HEK293 (cell line): ENCODE measurements at regions not wholly inside any gene's neighbourhood (a gene's known extent, or its start where the extent isn't known, plus 50 kb on each side); places are given as distances from the start of the nearest gene placed in this dataset.

ENCODE experiments used
- CTCF ChIA-PET: fragments of 350-600 bp; formaldehyde crosslinking; extraction: SDS; loops from one replicate; lab custom pipeline; 2021; ENCODE audit warnings: antibody characterized with exemption; lab: Yijun Ruan, JAX
- POLR2A ChIA-PET: fragments of 300-600 bp; formaldehyde crosslinking; extraction: SDS; loops from one replicate; lab custom pipeline; 2020; ENCODE audit warnings: antibody characterized with exemption, inconsistent platforms; lab: Yijun Ruan, JAX
- H3K27ac ChIP-seq: fragments of 200-500 bp; sonication (Bioruptor generic); 2 replicates; pipeline ENCODE4 v1.5.1; 2014; ENCODE audit warnings: low read depth, low read length, control low read depth, inconsistent platforms; ENCODE audit errors: extremely low read depth
- H3K36me3 ChIP-seq, 2 experiments: fragments of 200-500 bp in 1 of 2; sonication (Bioruptor generic) in 1 of 2; 1 replicate in 1 of 2; 2 replicates in 1 of 2; pipeline ENCODE4 v1.5.1; 2014 to 2017; ENCODE audit warnings: inconsistent platforms in 2 of 2, low read length in 2 of 2; ENCODE audit not compliant: control insufficient read depth in 2 of 2, insufficient read depth in 1 of 2
- H3K4me1 ChIP-seq: fragments of 200-500 bp; sonication (Bioruptor generic); 2 replicates; pipeline ENCODE4 v1.5.1; 2014; ENCODE audit warnings: mild to moderate bottlenecking, low read length, inconsistent platforms; ENCODE audit not compliant: control insufficient read depth, insufficient read depth
- H3K4me3 ChIP-seq: 2 replicates; pipeline ENCODE4 v1.5.1; 2011; ENCODE audit warnings: low read depth, mild to moderate bottlenecking, control low read depth, low read length, moderate library complexity
- H3K9me3 ChIP-seq: fragments of 200-500 bp; sonication (Bioruptor generic); 2 replicates; pipeline ENCODE4 v1.5.1; 2014; ENCODE audit warnings: low read depth, low read length, inconsistent platforms; ENCODE audit not compliant: control insufficient read depth, insufficient read depth
- GFI1B ChIP-seq: fragments of 450-650 bp; formaldehyde crosslinking; IDR thresholded peaks from 2 replicates; pipeline ENCODE4 v1.5.1; 2016; ENCODE audit warnings: missing biosample characterization, missing genetic modification characterization
- KLF10 ChIP-seq: fragments of 450-650 bp; IDR thresholded peaks from 2 replicates; pipeline ENCODE4 v1.5.1; 2018; ENCODE audit warnings: missing biosample characterization, mild to moderate bottlenecking, missing genetic modification characterization
- MYNN ChIP-seq: fragments of 450-650 bp; formaldehyde crosslinking; IDR thresholded peaks from 2 replicates; pipeline ENCODE4 v1.5.1; 2016; ENCODE audit warnings: missing biosample characterization, missing genetic modification characterization, borderline replicate concordance
- WT1 ChIP-seq: fragments of 450-650 bp; formaldehyde crosslinking; IDR thresholded peaks from 2 replicates; pipeline ENCODE4 v1.5.1; 2016; ENCODE audit warnings: missing biosample characterization, missing genetic modification characterization
- ZBTB10 ChIP-seq: fragments of 450-650 bp; formaldehyde crosslinking; IDR thresholded peaks from 2 replicates; pipeline ENCODE4 v1.5.1; 2016; ENCODE audit warnings: missing biosample characterization, missing genetic modification characterization
- ZBTB21 ChIP-seq: fragments of 450-650 bp; formaldehyde crosslinking; IDR thresholded peaks from 2 replicates; pipeline ENCODE4 v1.5.1; 2017; ENCODE audit warnings: missing biosample characterization, missing genetic modification characterization
- ZBTB44 ChIP-seq: fragments of 450-650 bp; IDR thresholded peaks from 2 replicates; pipeline ENCODE4 v1.5.1; 2018; ENCODE audit warnings: missing biosample characterization, mild to moderate bottlenecking, missing genetic modification characterization
- ZNF133 ChIP-seq: fragments of 450-650 bp; formaldehyde crosslinking; IDR thresholded peaks from 2 replicates; pipeline ENCODE4 v1.5.1; 2016; ENCODE audit warnings: missing biosample characterization, missing genetic modification characterization
- ZNF138 ChIP-seq: fragments of 450-650 bp; formaldehyde crosslinking; IDR thresholded peaks from 2 replicates; pipeline ENCODE4 v1.5.1; 2016; ENCODE audit warnings: missing biosample characterization, missing genetic modification characterization, borderline replicate concordance
- ZNF157 ChIP-seq: fragments of 450-650 bp; formaldehyde crosslinking; IDR thresholded peaks from 2 replicates; pipeline ENCODE4 v1.5.1; 2016; ENCODE audit warnings: missing biosample characterization, missing genetic modification characterization
- ZNF423 ChIP-seq: fragments of 450-650 bp; formaldehyde crosslinking; IDR thresholded peaks from 2 replicates; pipeline ENCODE4 v1.5.1; 2016; ENCODE audit warnings: missing biosample characterization, missing genetic modification characterization
- ZNF48 ChIP-seq: fragments of 450-650 bp; formaldehyde crosslinking; IDR thresholded peaks from 2 replicates; pipeline ENCODE4 v1.5.1; 2016; ENCODE audit warnings: missing biosample characterization, missing genetic modification characterization
- ZNF529 ChIP-seq: fragments of 450-650 bp; formaldehyde crosslinking; IDR thresholded peaks from 2 replicates; pipeline ENCODE4 v1.5.1; 2017; ENCODE audit warnings: missing genetic modification characterization, missing biosample characterization; ENCODE audit not compliant: insufficient replicate concordance
- ZNF530 ChIP-seq: fragments of 450-650 bp; formaldehyde crosslinking; IDR thresholded peaks from 2 replicates; pipeline ENCODE4 v1.5.1; 2016; ENCODE audit warnings: low read depth, missing biosample characterization, missing genetic modification characterization
- ZNF558 ChIP-seq: fragments of 450-650 bp; formaldehyde crosslinking; IDR thresholded peaks from 2 replicates; pipeline ENCODE4 v1.5.1; 2016; ENCODE audit warnings: missing biosample characterization, missing genetic modification characterization
- ZNF585B ChIP-seq: fragments of 450-650 bp; formaldehyde crosslinking; IDR thresholded peaks from 2 replicates; pipeline ENCODE4 v1.5.1; 2016; ENCODE audit warnings: missing biosample characterization, missing genetic modification characterization
- ZNF654 ChIP-seq: fragments of 450-650 bp; formaldehyde crosslinking; IDR thresholded peaks from 2 replicates; pipeline ENCODE4 v1.5.1; 2016; ENCODE audit warnings: low read depth, missing biosample characterization, missing genetic modification characterization
- ZNF670 ChIP-seq: fragments of 450-650 bp; formaldehyde crosslinking; IDR thresholded peaks from 2 replicates; pipeline ENCODE4 v1.5.1; 2016; ENCODE audit warnings: missing biosample characterization, missing genetic modification characterization, low read depth
- ZNF677 ChIP-seq: fragments of 450-650 bp; IDR thresholded peaks from 2 replicates; pipeline ENCODE4 v1.5.0; 2018; ENCODE audit warnings: missing biosample characterization, mild to moderate bottlenecking, missing genetic modification characterization, moderate library complexity
- ZNF785 ChIP-seq: fragments of 450-650 bp; formaldehyde crosslinking; IDR thresholded peaks from 2 replicates; pipeline ENCODE4 v1.5.1; 2016; ENCODE audit warnings: missing biosample characterization, missing genetic modification characterization
- ZNF791 ChIP-seq: fragments of 450-650 bp; formaldehyde crosslinking; IDR thresholded peaks from 2 replicates; pipeline ENCODE4 v1.5.1; 2016; ENCODE audit warnings: missing biosample characterization, missing genetic modification characterization

- no peak for TF ChIP-seq ZBTB44
- no peak for TF ChIP-seq ZNF791
- TF ChIP-seq ZNF677 (tag by site-specific recombination), result no peak
- TF ChIP-seq ZNF133, result no peak
- TF ChIP-seq ZNF138, result no peak
- no peak for TF ChIP-seq ZNF157
- TF ChIP-seq ZBTB21, result no peak
- no peak for TF ChIP-seq ZNF670 (tag by site-specific recombination)
- TF ChIP-seq ZNF558, result no peak
- no peak for TF ChIP-seq ZNF530 (tag by site-specific recombination)
- TF ChIP-seq MYNN (tag by site-specific recombination), result no peak
- peak; percentile 47 for TF ChIP-seq ZNF529 (tag by site-specific recombination)
- no peak for TF ChIP-seq ZNF585B (tag by site-specific recombination)
- no peak for TF ChIP-seq ZNF785 (tag by site-specific recombination)
- no peak for TF ChIP-seq ZBTB10 (tag by site-specific recombination)
Observed at GRCh38 chr6:86869500-86869899, 67.8 kb upstream of the HTR1E start (continued).

- Histone ChIP-seq H3K36me3 (no peaks in the 10 kb centered on the region), H3K9me3 (no peaks in the 10 kb centered on the region), H3K4me3 (no peak overlapping the region), H3K4me1 (no peaks in the 10 kb centered on the region), H3K27ac (no peak overlapping the region)
- POLR2A ChIA-PET, result no interaction called here
- no peak for TF ChIP-seq GFI1B (tag by site-specific recombination)
- TF ChIP-seq KLF10 (tag by site-specific recombination), result no peak
- peak; percentile 13; the same call in 1 of the 2 replicates for TF ChIP-seq ZNF654
- TF ChIP-seq ZNF423 (tag by site-specific recombination), result no peak
- TF ChIP-seq WT1 (tag by site-specific recombination), result no peak
- TF ChIP-seq ZNF48, result no peak
- no peak for TF ChIP-seq ZBTB10 (tag by site-specific recombination)
- TF ChIP-seq, all 188 proteins: peak for 1
- CTCF ChIA-PET, result interaction anchor here (0.6 to 1.4 kb wide), 3 partner anchors 70 to 173 kb away, joined by 3 to 5 read pairs (median 4); no protein-coding TSS in a partner anchor
Observed at GRCh38 chr6:86859513-86859912, 77.8 kb upstream of the HTR1E start.
